H9 (cell line): ENCODE measurements at regions not wholly inside any gene's neighbourhood (a gene's known extent, or its start where the extent isn't known, plus 50 kb on each side); places are given as distances from the start of the nearest gene placed in this dataset.

Experiments used
- DNase-seq: peaks from one replicate; pipeline ENCODE4 v3.0.0-alpha.2; 2017
- H2AFZ ChIP-seq: one replicate; pipeline ENCODE4 v1.6.1; 2013; ENCODE audit warnings: mild to moderate bottlenecking, low read length, control low read depth, moderate library complexity
- H2AK5ac ChIP-seq: 2 replicates; pipeline ENCODE4 v1.6.1; 2013; ENCODE audit warnings: low read length, control low read depth, mixed read lengths; ENCODE audit not compliant: insufficient read length
- H2BK120ac ChIP-seq: one replicate; pipeline ENCODE4 v1.6.1; 2013; ENCODE audit warnings: low read depth, mild to moderate bottlenecking, low read length, control low read depth, inconsistent platforms; ENCODE audit not compliant: poor library complexity, severe bottlenecking
- H2BK12ac ChIP-seq: 2 replicates; pipeline ENCODE4 v1.6.1; 2013; ENCODE audit warnings: low read length, control low read depth, mixed read lengths, low read depth; ENCODE audit not compliant: insufficient read length
- H2BK15ac ChIP-seq: 2 replicates; pipeline ENCODE4 v1.6.1; 2013; ENCODE audit warnings: low read depth, low read length, control low read depth
- H2BK20ac ChIP-seq: one replicate; pipeline ENCODE4 v1.6.1; 2013; ENCODE audit warnings: low read depth, mild to moderate bottlenecking, low read length, control low read depth, inconsistent platforms; ENCODE audit not compliant: poor library complexity, severe bottlenecking
- H2BK5ac ChIP-seq: 2 replicates; pipeline ENCODE4 v1.6.1; 2013; ENCODE audit warnings: low read length, control low read depth, mixed read lengths; ENCODE audit not compliant: insufficient read length
- H3K14ac ChIP-seq: 2 replicates; pipeline ENCODE4 v1.6.1; 2013; ENCODE audit warnings: low read length, control low read depth; ENCODE audit not compliant: insufficient read depth
- H3K18ac ChIP-seq: 2 replicates; pipeline ENCODE4 v1.6.1; 2013; ENCODE audit warnings: low read depth, mild to moderate bottlenecking, mixed read lengths, low read length, control low read depth; ENCODE audit not compliant: insufficient read length
- H3K23ac ChIP-seq: 2 replicates; pipeline ENCODE4 v1.6.1; 2013; ENCODE audit warnings: low read length, control low read depth, mixed read lengths, low read depth; ENCODE audit not compliant: insufficient read length
- H3K23me2 ChIP-seq: 2 replicates; pipeline ENCODE4 v1.6.1; 2013; ENCODE audit warnings: low read depth, mild to moderate bottlenecking, mixed read lengths, low read length, control low read depth; ENCODE audit not compliant: insufficient read length, poor library complexity, severe bottlenecking
- H3K27ac ChIP-seq: 2 replicates; pipeline ENCODE4 v1.5.1; 2013; ENCODE audit warnings: low read length, control low read depth, mixed read lengths, low read depth; ENCODE audit not compliant: insufficient read length
- H3K27me3 ChIP-seq: 2 replicates; pipeline ENCODE4 v1.6.1; 2013; ENCODE audit warnings: low read length, control low read depth, inconsistent platforms; ENCODE audit not compliant: insufficient read depth
- H3K4ac ChIP-seq: 2 replicates; pipeline ENCODE4 v1.6.1; 2013; ENCODE audit warnings: low read depth, mild to moderate bottlenecking, control low read depth, inconsistent platforms, low read length, moderate library complexity
- H3K4me1 ChIP-seq: 2 replicates; pipeline ENCODE4 v1.6.1; 2013; ENCODE audit warnings: low read length, control low read depth, inconsistent platforms; ENCODE audit not compliant: insufficient read depth
- H3K4me2 ChIP-seq: 2 replicates; pipeline ENCODE4 v1.6.1; 2013; ENCODE audit warnings: low read length, control low read depth, mixed read lengths; ENCODE audit not compliant: insufficient read length, insufficient read depth
- H3K56ac ChIP-seq: 2 replicates; pipeline ENCODE4 v1.6.1; 2013; ENCODE audit warnings: low read depth, mild to moderate bottlenecking, mixed read lengths, low read length, control low read depth; ENCODE audit not compliant: insufficient read length
- H3K79me1 ChIP-seq: 2 replicates; pipeline ENCODE4 v1.6.1; 2013; ENCODE audit warnings: low read depth, mild to moderate bottlenecking, moderate library complexity, low read length, control low read depth, inconsistent platforms; ENCODE audit not compliant: insufficient read depth, poor library complexity, severe bottlenecking
- H3K79me2 ChIP-seq: 2 replicates; pipeline ENCODE4 v1.6.1; 2013; ENCODE audit warnings: low read length, control low read depth, inconsistent platforms; ENCODE audit not compliant: insufficient read depth
- H3K9ac ChIP-seq: 2 replicates; pipeline ENCODE4 v1.6.1; 2013; ENCODE audit warnings: low read length, control low read depth, mixed read lengths; ENCODE audit not compliant: insufficient read length; ENCODE audit errors: extremely low read depth
- H3K9me3 ChIP-seq: one replicate; pipeline ENCODE4 v1.6.1; 2013; ENCODE audit warnings: low read depth, low read length, inconsistent platforms; ENCODE audit not compliant: control insufficient read depth
- H3T11ph ChIP-seq: one replicate; pipeline ENCODE4 v1.6.1; 2013; ENCODE audit warnings: mild to moderate bottlenecking, low read length, control low read depth, inconsistent platforms
- H4K20me1 ChIP-seq: one replicate; pipeline ENCODE4 v1.6.1; 2013; ENCODE audit not compliant: control insufficient read depth, insufficient read length, insufficient read depth
- H4K5ac ChIP-seq: 2 replicates; pipeline ENCODE4 v1.6.1; 2013; ENCODE audit warnings: low read depth, mild to moderate bottlenecking, mixed read lengths, low read length, control low read depth; ENCODE audit not compliant: insufficient read length
- H4K8ac ChIP-seq: replicated peaks from 2 replicates; pipeline ENCODE4 v1.6.1; 2013; ENCODE audit warnings: low read length, control low read depth, mixed read lengths, low read depth; ENCODE audit not compliant: insufficient read length
- H4K91ac ChIP-seq: 2 replicates; pipeline ENCODE4 v1.6.1; 2013; ENCODE audit warnings: low read depth, mild to moderate bottlenecking, moderate library complexity, mixed read lengths, low read length, control low read depth; ENCODE audit not compliant: insufficient read length
- H3K27ac Mint-ChIP-seq, 3 experiments: 2 replicates in 2 of 3; 3 replicates in 1 of 3; pipeline ENCODE4 v1.8.0; 2020 to 2021; ENCODE audit warnings: mixed read lengths in 3 of 3, mild to moderate bottlenecking in 1 of 3, moderate library complexity in 1 of 3
- H3K27me3 Mint-ChIP-seq: 2 replicates; pipeline ENCODE4 v1.8.0; 2021; ENCODE audit warnings: low read depth, mild to moderate bottlenecking, moderate library complexity, mixed read lengths
- H3K36me3 Mint-ChIP-seq, 3 experiments: 2 replicates in 2 of 3; 3 replicates in 1 of 3; pipeline ENCODE4 v1.8.0; 2020 to 2021; ENCODE audit warnings: low read depth in 3 of 3, mixed read lengths in 3 of 3; ENCODE audit not compliant: insufficient read depth in 1 of 3
- H3K4me1 Mint-ChIP-seq, 2 experiments: 2 replicates each; pipeline ENCODE4 v1.8.0; 2020; ENCODE audit warnings: mixed read lengths in 2 of 2
- H3K4me3 Mint-ChIP-seq, 2 experiments: 2 replicates in 1 of 2; 3 replicates in 1 of 2; pipeline ENCODE4 v1.8.0; 2020 to 2021; ENCODE audit warnings: mild to moderate bottlenecking in 2 of 2, mixed read lengths in 2 of 2, moderate library complexity in 1 of 2
- H3K9me3 Mint-ChIP-seq, 2 experiments: 2 replicates in 1 of 2; 3 replicates in 1 of 2; pipeline ENCODE4 v1.8.0; 2020; ENCODE audit warnings: mild to moderate bottlenecking in 2 of 2, mixed read lengths in 2 of 2, moderate library complexity in 1 of 2
- CTCF ChIP-seq: fragments of 200-600 bp; sonication (generic); conservative IDR thresholded peaks from 3 replicates; pipeline ENCODE4 v1.8.0; 2021; ENCODE audit warnings: antibody characterized with exemption, mild to moderate bottlenecking
- WGBS: extraction: QIAGEN DNeasy Blood & Tissue Kit; methylation state at CpG from one replicate; pipeline ENCODE4 v1.1.7; 2013; ENCODE audit warnings: missing lambda C conversion rate, low lambda C conversion rate, mixed read lengths; ENCODE audit not compliant: insufficient read length; ENCODE audit errors: extremely low coverage; 5-methylcytosine and 5-hydroxymethylcytosine counted together

DNA sequence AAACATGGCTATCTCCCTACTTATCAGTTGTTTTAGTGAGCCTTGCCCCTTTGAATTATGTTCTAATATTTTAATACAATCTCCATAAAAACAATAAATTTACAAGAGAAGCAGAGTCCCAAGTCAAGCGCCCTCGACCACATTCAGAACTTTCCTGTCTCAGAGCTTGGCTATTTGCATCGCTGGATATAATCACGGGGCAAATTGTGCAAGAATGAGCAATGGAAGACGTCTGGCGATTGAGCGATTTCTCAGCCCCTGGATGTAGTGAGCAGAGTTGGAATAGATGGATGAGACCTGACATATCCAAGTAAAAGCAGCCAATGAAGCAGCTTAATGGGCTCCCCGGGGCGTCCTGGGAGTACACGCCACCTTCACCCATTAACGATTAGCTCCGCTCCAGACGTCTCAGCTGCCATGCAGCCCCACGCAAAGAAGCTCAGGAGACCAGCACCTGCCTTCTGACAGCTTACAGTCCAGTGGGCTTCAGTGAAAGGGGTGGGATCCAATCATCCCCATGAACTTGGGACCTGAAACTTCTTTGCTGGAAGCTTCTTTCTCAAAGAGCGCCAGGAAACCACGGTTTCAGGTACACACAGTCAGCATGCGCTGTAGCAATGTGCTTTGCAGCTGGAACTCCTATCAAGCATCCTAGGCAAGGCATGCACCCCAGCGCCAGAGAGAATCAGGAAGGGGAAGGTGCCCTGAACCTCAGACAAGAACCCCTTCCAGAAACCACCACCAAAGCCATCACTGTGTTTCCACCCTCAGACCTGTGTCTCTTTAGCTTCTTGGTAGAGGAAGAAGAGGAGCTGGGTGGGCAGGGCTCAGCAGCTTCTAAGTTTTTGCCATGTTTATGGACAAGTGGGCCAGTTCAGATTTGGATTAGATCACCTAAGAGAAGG lies 92.0 kb upstream of the IRX4 start:
- no peak overlapping the region for H2BK20ac ChIP-seq
- no CpG with 5 or more reads among the region's 18 CpGs for WGBS
- no peak overlapping the region for H3K56ac ChIP-seq
- no peaks in the 10 kb centered on the region for H3K27me3 ChIP-seq
- H4K20me1 ChIP-seq, result no peaks in the 10 kb centered on the region
- no peak overlapping the region for H3K23ac ChIP-seq
- H3K27ac ChIP-seq, result no peak overlapping the region
- H4K5ac ChIP-seq, result no peak overlapping the region
- no peak overlapping the region for H4K8ac ChIP-seq
- no peak overlapping the region for H3K27ac Mint-ChIP-seq
- no peak overlapping the region for H2BK12ac ChIP-seq
- H3K4me1 Mint-ChIP-seq, result peaks cover 10 to 12% of the 10 kb centered on the region in 2 experiments
- H3K79me2 ChIP-seq, result no peaks in the 10 kb centered on the region
- H2AK5ac ChIP-seq, result no peak overlapping the region
- H3K9ac ChIP-seq, result no peak overlapping the region
- H3K4me2 ChIP-seq, result no peak overlapping the region
- H4K91ac ChIP-seq, result no peak overlapping the region
- H3K23me2 ChIP-seq, result no peaks in the 10 kb centered on the region
- H3K4me3 Mint-ChIP-seq, result no peak overlapping the region
- no peak for TF ChIP-seq CTCF
- H3K4ac ChIP-seq, result no peak overlapping the region
- no peak overlapping the region for H3K18ac ChIP-seq
- no peak overlapping the region for H3K14ac ChIP-seq
- no peak overlapping the region for H2AFZ ChIP-seq
- H2BK15ac ChIP-seq, result no peak overlapping the region
- no peaks in the 10 kb centered on the region; a peak in 1 of 7 replicates for H3K36me3 Mint-ChIP-seq
- H3T11ph ChIP-seq, result no peak overlapping the region
- H3K9me3 Mint-ChIP-seq, result peaks cover 0 to 2% of the 10 kb centered on the region in 2 experiments; a peak in 2 of 5 replicates
- no peak for DNase-seq
- no peaks in the 10 kb centered on the region; the same call in 1 of the 2 replicates for H3K4me1 ChIP-seq
- H3K79me1 ChIP-seq, result no peaks in the 10 kb centered on the region
- H2BK5ac ChIP-seq, result no peak overlapping the region
- peaks cover 24% of the 10 kb centered on the region for H3K27me3 Mint-ChIP-seq
- H2BK120ac ChIP-seq, result no peak overlapping the region
- no peaks in the 10 kb centered on the region for H3K9me3 ChIP-seq
